ENCODE measurements at regions not wholly inside any gene's neighbourhood (a gene's known extent, or its start where the extent isn't known, plus 50 kb on each side); places are given as distances from the start of the nearest gene placed in this dataset.

DNA sequence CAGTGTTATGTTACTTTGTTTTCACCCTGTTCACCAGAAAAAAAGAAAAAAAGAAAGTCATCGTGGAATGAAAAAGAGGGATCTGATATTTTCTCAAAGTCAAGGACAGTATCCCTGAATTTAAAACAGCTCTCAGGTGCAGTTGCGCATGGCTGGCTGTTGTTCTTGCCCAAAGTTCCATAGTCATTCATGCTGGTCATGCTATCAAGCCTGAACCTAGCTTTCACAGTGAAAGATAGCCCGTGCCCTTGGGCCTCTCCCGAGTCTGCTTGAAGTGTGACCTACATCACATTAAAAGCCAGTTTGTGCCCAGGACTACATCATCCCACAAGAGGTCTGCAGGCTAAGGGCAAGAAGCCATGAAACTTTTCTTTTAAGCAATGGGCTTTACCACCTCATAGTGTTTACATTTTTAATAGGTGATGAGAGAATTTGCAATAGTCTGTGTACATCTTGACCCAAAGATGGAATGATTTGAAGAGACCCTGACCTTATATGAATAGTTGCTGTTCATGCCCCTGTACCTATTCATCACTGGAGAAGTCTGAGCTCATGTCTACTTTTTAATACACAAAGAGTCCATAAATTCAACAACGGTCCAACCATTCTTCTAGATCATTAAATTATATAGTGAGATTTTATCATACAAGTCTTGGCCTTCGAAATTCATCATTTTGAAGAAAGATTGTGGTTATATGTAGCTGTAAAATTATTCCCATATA lies 522.5 kb upstream of the MCTP2 start (continued):
- TF ChIP-seq, protein P1, sequence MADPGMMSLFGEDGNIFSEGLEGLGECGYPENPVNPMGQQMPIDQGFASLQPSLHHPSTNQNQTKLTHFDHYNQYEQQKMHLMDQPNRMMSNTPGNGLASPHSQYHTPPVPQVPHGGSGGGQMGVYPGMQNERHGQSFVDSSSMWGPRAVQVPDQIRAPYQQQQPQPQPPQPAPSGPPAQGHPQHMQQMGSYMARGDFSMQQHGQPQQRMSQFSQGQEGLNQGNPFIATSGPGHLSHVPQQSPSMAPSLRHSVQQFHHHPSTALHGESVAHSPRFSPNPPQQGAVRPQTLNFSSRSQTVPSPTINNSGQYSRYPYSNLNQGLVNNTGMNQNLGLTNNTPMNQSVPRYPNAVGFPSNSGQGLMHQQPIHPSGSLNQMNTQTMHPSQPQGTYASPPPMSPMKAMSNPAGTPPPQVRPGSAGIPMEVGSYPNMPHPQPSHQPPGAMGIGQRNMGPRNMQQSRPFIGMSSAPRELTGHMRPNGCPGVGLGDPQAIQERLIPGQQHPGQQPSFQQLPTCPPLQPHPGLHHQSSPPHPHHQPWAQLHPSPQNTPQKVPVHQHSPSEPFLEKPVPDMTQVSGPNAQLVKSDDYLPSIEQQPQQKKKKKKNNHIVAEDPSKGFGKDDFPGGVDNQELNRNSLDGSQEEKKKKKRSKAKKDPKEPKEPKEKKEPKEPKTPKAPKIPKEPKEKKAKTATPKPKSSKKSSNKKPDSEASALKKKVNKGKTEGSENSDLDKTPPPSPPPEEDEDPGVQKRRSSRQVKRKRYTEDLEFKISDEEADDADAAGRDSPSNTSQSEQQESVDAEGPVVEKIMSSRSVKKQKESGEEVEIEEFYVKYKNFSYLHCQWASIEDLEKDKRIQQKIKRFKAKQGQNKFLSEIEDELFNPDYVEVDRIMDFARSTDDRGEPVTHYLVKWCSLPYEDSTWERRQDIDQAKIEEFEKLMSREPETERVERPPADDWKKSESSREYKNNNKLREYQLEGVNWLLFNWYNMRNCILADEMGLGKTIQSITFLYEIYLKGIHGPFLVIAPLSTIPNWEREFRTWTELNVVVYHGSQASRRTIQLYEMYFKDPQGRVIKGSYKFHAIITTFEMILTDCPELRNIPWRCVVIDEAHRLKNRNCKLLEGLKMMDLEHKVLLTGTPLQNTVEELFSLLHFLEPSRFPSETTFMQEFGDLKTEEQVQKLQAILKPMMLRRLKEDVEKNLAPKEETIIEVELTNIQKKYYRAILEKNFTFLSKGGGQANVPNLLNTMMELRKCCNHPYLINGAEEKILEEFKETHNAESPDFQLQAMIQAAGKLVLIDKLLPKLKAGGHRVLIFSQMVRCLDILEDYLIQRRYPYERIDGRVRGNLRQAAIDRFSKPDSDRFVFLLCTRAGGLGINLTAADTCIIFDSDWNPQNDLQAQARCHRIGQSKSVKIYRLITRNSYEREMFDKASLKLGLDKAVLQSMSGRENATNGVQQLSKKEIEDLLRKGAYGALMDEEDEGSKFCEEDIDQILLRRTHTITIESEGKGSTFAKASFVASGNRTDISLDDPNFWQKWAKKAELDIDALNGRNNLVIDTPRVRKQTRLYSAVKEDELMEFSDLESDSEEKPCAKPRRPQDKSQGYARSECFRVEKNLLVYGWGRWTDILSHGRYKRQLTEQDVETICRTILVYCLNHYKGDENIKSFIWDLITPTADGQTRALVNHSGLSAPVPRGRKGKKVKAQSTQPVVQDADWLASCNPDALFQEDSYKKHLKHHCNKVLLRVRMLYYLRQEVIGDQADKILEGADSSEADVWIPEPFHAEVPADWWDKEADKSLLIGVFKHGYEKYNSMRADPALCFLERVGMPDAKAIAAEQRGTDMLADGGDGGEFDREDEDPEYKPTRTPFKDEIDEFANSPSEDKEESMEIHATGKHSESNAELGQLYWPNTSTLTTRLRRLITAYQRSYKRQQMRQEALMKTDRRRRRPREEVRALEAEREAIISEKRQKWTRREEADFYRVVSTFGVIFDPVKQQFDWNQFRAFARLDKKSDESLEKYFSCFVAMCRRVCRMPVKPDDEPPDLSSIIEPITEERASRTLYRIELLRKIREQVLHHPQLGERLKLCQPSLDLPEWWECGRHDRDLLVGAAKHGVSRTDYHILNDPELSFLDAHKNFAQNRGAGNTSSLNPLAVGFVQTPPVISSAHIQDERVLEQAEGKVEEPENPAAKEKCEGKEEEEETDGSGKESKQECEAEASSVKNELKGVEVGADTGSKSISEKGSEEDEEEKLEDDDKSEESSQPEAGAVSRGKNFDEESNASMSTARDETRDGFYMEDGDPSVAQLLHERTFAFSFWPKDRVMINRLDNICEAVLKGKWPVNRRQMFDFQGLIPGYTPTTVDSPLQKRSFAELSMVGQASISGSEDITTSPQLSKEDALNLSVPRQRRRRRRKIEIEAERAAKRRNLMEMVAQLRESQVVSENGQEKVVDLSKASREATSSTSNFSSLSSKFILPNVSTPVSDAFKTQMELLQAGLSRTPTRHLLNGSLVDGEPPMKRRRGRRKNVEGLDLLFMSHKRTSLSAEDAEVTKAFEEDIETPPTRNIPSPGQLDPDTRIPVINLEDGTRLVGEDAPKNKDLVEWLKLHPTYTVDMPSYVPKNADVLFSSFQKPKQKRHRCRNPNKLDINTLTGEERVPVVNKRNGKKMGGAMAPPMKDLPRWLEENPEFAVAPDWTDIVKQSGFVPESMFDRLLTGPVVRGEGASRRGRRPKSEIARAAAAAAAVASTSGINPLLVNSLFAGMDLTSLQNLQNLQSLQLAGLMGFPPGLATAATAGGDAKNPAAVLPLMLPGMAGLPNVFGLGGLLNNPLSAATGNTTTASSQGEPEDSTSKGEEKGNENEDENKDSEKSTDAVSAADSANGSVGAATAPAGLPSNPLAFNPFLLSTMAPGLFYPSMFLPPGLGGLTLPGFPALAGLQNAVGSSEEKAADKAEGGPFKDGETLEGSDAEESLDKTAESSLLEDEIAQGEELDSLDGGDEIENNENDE (IDR thresholded peaks at IDR 0.05; ENCODE audit: insufficient replicate concordance, low read length), result no peak
- no peak for TF ChIP-seq POLR2A (IDR thresholded peaks at IDR 0.05; ENCODE audit: control extremely low read depth in 1 of 2, low read depth in 2 of 2, low read length in 2 of 2)

Measured in H1 (cell line).